MM.1S (cell line): ENCODE measurements at regions not wholly inside any gene's neighbourhood (a gene's known extent, or its start where the extent isn't known, plus 50 kb on each side); places are given as distances from the start of the nearest gene placed in this dataset.

Experiments
- DNase-seq: peaks from one replicate; pipeline ENCODE4 v3.0.0-alpha.2; 2015
- H2AFZ ChIP-seq: fragments of 300-600 bp; sonication (generic); 2 replicates; pipeline ENCODE4 v1.6.0; 2016; ENCODE audit warnings: antibody characterized with exemption, low read length
- H3F3A ChIP-seq: fragments of 300-600 bp; sonication (generic); 2 replicates; pipeline ENCODE4 v1.6.1; 2016; ENCODE audit warnings: mild to moderate bottlenecking, antibody characterized with exemption, low read length, moderate library complexity, mixed read lengths; ENCODE audit not compliant: insufficient read depth
- H3K27ac ChIP-seq: fragments of 300-600 bp; sonication (generic); 2 replicates; pipeline ENCODE4 v1.5.1; 2016; ENCODE audit warnings: mild to moderate bottlenecking, low read length
- H3K27me3 ChIP-seq: fragments of 300-600 bp; sonication (generic); replicated peaks from 2 replicates; pipeline ENCODE4 v1.6.0; 2016; ENCODE audit warnings: low read length; ENCODE audit not compliant: insufficient read depth
- H3K36me3 ChIP-seq: fragments of 300-600 bp; sonication (generic); replicated peaks from 2 replicates; pipeline ENCODE4 v1.6.1; 2016; ENCODE audit warnings: mild to moderate bottlenecking, low read length, mixed read lengths; ENCODE audit not compliant: insufficient read depth
- H3K4me1 ChIP-seq: fragments of 300-600 bp; sonication (generic); 2 replicates; pipeline ENCODE4 v1.6.1; 2016; ENCODE audit warnings: low read length, mixed read lengths
- H3K4me2 ChIP-seq: fragments of 300-600 bp; sonication (generic); 2 replicates; pipeline ENCODE4 v1.6.0; 2016; ENCODE audit warnings: low read depth, low read length
- H3K4me3 ChIP-seq: fragments of 300-600 bp; sonication (generic); 2 replicates; pipeline ENCODE4 v1.5.1; 2016; ENCODE audit warnings: low read length, mixed read lengths
- H3K79me2 ChIP-seq: fragments of 300-600 bp; sonication (generic); 2 replicates; pipeline ENCODE4 v1.6.1; 2016; ENCODE audit warnings: mixed run types, low read length, mixed read lengths
- H3K9ac ChIP-seq: fragments of 300-600 bp; sonication (generic); 2 replicates; pipeline ENCODE4 v1.6.1; 2016; ENCODE audit warnings: low read length, mixed read lengths
- H3K9me2 ChIP-seq: fragments of 300-600 bp; sonication (generic); replicated peaks from 2 replicates; pipeline ENCODE4 v1.6.1; 2016; ENCODE audit warnings: mild to moderate bottlenecking, low read length, mixed read lengths; ENCODE audit not compliant: insufficient read depth
- H3K9me3 ChIP-seq: fragments of 300-600 bp; sonication (generic); replicated peaks from 2 replicates; pipeline ENCODE4 v1.6.1; 2016; ENCODE audit warnings: mild to moderate bottlenecking, low read length, mixed read lengths; ENCODE audit not compliant: insufficient read depth
- H4K20me1 ChIP-seq: fragments of 300-600 bp; sonication (generic); 2 replicates; pipeline ENCODE4 v1.6.1; 2016; ENCODE audit warnings: mild to moderate bottlenecking, low read length, moderate library complexity, mixed read lengths; ENCODE audit not compliant: insufficient read depth
- CTCF ChIP-seq: fragments of 300-600 bp; sonication (generic); IDR thresholded peaks from 2 replicates; pipeline ENCODE4 v1.5.1; 2016; ENCODE audit warnings: antibody characterized with exemption, low read length, mixed read lengths
- EZH2 ChIP-seq: fragments of 300-600 bp; sonication (generic); optimal IDR thresholded peaks from 2 replicates; pipeline ENCODE3; 2017; ENCODE audit warnings: low read depth, mild to moderate bottlenecking, antibody characterized with exemption, low read length, mixed read lengths
- EZH2phosphoT487 ChIP-seq: fragments of 300-600 bp; sonication (generic); IDR thresholded peaks from 2 replicates; pipeline ENCODE4 v1.6.1; 2018; ENCODE audit warnings: antibody characterized with exemption, low read length

DNA sequence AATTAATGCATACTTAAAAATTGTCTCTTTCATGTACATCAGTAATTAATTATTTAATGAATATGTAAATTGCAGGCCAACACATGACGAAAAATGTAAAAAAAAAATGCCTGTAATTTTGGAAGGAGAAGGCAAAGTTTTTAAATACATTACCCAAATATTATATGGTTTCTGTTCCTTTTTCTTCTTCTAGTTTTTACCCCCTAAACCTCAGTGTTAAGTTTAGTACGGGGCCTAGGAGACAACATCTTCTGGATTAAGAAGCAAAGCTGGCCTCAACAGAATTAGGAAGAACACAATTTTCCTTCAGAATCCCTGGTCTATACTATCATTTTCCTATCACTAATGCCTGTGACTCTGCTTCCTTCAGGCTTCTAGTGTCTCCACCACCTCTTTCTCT, 459.3 kb upstream of the NRP1 start:
- no peaks in the 10 kb centered on the region for H4K20me1 ChIP-seq
- H3K4me3 ChIP-seq = no peak overlapping the region
- H3K36me3 ChIP-seq = no peaks in the 10 kb centered on the region
- H3K9me3 ChIP-seq = no peaks in the 10 kb centered on the region
- TF ChIP-seq EZH2 = no peak
- TF ChIP-seq EZH2phosphoT487 = no peak
- no peak for TF ChIP-seq CTCF
- H3K27ac ChIP-seq = no peak overlapping the region
- no peaks in the 10 kb centered on the region for H3K9me2 ChIP-seq
- no peak overlapping the region for H3K9ac ChIP-seq
- no peak overlapping the region for H3K4me2 ChIP-seq
- H2AFZ ChIP-seq = no peak overlapping the region
- no peaks in the 10 kb centered on the region for H3K79me2 ChIP-seq
- H3F3A ChIP-seq = no peaks in the 10 kb centered on the region
- no peaks in the 10 kb centered on the region for H3K27me3 ChIP-seq
- H3K4me1 ChIP-seq = no peaks in the 10 kb centered on the region
- DNase-seq = no peak

- H3K27me3 ChIP-seq = no peaks in the 10 kb centered on the region
- no peaks in the 10 kb centered on the region for H3K4me1 ChIP-seq
- TF ChIP-seq CTCF = no peak
- no peak for TF ChIP-seq EZH2phosphoT487
- TF ChIP-seq EZH2 = no peak
- no peaks in the 10 kb centered on the region for H3K79me2 ChIP-seq
- no peak overlapping the region for H3K4me3 ChIP-seq
- H2AFZ ChIP-seq = no peak overlapping the region
- H3K36me3 ChIP-seq = no peaks in the 10 kb centered on the region
- no peak for DNase-seq
- no peaks in the 10 kb centered on the region for H3K9me3 ChIP-seq
- no peaks in the 10 kb centered on the region for H4K20me1 ChIP-seq
- no peak overlapping the region for H3K9ac ChIP-seq
- no peaks in the 10 kb centered on the region for H3F3A ChIP-seq
- no peak overlapping the region; the same call in 1 of the 2 replicates for H3K27ac ChIP-seq
- H3K4me2 ChIP-seq = no peak overlapping the region
- no peaks in the 10 kb centered on the region for H3K9me2 ChIP-seq
These were observed 456.8 kb upstream of the NRP1 start for GRCh38 chr10:33791272-33791660.

GRCh38 chr10:33790521-33791271, 456.2 kb upstream of the NRP1 start:
- no peaks in the 10 kb centered on the region for H3K4me1 ChIP-seq
- no peak overlapping the region for H3K4me3 ChIP-seq
- H4K20me1 ChIP-seq = no peaks in the 10 kb centered on the region
- DNase-seq = no peak
- no peaks in the 10 kb centered on the region for H3F3A ChIP-seq
- H3K79me2 ChIP-seq = no peaks in the 10 kb centered on the region
- no peak overlapping the region for H2AFZ ChIP-seq
- H3K36me3 ChIP-seq = no peaks in the 10 kb centered on the region
- TF ChIP-seq CTCF (no peak), EZH2 (no peak), EZH2phosphoT487 (no peak)
- no peaks in the 10 kb centered on the region for H3K27me3 ChIP-seq
- H3K9me2 ChIP-seq = no peaks in the 10 kb centered on the region
- H3K27ac ChIP-seq = no peak overlapping the region; the same call in 1 of the 2 replicates
- no peaks in the 10 kb centered on the region for H3K9me3 ChIP-seq
- no peak overlapping the region for H3K4me2 ChIP-seq
- H3K9ac ChIP-seq = no peak overlapping the region
